ENCODE measurements at regions not wholly inside any gene's neighbourhood (a gene's known extent, or its start where the extent isn't known, plus 50 kb on each side); places are given as distances from the start of the nearest gene placed in this dataset.
"Not testable (repeated sequence)": the region's sequence is repeated elsewhere in the genome, so short reads cannot be mapped to it uniquely, and the experiment has no call there.

DNA sequence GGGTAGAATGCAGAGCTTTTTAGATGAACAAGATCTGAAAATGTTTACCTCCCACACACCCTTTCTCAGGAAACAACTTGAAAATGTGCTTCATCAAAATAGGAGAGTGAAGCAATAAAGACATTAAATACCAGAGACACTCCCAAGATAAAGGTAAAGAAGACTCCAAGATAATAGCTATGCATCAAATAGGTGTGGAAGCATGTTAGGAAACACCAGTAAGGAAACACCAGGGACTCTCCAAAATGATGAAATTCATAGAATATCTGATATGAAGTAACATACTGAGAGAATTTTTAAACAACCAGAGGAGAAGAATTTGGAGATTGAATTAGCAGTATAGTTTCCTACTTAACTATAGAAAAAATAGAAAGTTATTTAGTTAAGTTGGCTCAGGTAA, 57.0 kb downstream of the OR10A6 start:
- no peak for ATAC-seq

GRCh38 chr11:7872890-7873289, 58.2 kb downstream of the OR10A6 start:
- no peak for ATAC-seq

DNA sequence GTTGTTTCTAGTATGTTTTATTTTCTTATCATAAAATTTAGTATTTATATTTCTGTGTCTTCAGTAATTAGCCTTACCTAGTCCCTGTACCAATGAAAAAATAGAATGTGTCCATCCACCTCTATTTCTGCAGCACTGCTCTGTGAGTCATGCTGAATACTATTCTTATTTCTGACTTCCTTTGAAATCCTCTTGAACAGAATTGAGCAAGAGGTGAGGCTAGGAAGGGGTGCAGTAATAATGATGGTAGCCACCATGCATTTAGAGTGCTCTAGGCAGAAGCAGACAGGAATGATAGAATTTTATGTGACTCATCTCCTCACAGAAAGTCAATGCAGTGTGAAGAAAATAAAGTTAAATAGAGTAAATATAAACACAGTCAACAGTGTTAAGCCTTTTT, 60.0 kb downstream of the OR10A6 start:
- peak; percentile 28 for ATAC-seq

DNA sequence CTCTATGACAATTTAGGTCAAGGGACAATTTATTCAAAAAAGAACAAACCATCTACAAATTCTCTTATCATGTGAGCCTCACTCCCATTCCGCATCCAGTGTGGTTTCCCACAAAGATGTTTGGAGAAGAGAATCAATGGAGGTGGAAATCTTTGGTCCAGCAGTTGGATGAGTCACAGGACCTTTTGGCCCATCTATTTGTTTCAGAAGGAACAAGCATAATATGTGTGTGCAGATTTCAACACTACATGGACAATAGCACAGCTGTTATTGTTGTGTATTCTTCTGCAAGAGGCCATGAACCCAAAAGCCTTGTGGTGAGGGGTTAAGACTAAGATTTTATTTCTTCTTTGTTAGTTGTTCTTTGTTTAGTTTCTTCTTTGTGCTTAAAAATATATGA, 61.6 kb downstream of the OR10A6 start:
- ATAC-seq = no peak

GRCh38 chr11:7861292-7861691, 64.5 kb upstream of the OR5P2 start:
- not testable (repeated sequence) for ATAC-seq

DNA sequence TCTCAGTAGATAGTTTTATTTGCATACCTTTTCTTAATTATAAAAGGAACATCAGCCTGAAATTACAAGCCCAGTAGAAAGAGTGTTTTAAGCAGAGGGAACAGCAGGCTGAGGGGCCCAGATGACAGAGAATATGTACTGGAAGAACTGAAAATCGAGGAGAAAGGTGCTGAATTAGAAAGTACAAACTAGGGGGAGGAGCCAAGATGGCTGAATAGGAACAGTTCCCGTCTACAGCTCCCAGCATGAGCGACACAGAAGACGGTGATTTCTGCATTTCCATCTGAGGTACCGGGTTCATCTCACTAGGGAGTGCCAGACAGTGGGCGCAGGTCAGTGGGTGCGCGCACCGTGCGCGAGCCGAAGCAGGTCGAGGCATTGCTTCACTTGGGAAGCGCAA, 64.1 kb upstream of the OR5P2 start:
- ATAC-seq = not testable (repeated sequence)

GRCh38 chr11:7858006-7858405, 61.3 kb upstream of the OR5P2 start:
- ATAC-seq = peak; percentile 78

DNA sequence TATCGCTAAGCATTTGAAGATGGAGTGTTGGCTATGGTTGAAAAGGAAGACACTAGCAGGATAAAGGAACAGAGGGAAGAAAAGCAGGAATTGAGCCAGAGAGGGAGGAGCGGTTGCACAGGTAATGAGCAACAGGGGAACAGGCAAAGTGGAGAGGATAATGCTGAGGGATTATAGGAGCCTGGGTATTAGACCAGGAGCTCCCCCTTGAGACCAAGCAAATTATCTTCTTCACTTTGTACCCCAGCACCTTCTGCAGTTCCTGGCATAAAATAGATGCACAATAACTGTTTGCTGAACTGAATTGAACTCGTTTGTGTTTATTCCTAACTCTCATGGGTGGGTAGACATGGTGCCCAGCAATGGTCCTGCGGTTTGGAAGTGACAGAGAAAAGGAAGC, 54.6 kb upstream of the OR5P2 start:
- no peak for ATAC-seq

DNA sequence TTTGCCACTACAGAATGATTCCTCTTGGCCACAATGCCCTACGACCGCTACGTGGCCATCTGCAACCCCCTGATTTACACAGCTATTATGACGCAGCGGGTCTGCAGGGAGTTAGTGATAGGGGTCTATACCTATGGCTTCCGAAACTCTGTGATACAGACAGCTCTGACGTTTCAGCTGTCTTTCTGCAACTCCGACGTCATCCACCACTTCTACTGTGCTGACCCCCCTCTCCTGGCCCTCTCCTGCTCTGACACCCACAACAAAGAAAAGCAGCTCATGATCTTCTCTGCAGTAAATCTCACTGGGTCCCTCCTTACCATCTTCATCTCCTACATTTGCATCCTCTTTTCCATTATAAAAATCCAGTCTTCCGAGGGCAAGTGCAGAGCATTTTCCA, 52.3 kb upstream of the OR5P2 start:
- ATAC-seq = no peak

All from esophagus mucosa (tissue), 1 donor.